ENCODE measurements at regions not wholly inside any gene's neighbourhood (a gene's known extent, or its start where the extent isn't known, plus 50 kb on each side); places are given as distances from the start of the nearest gene placed in this dataset.

GRCh38 chr11:43135966-43136534, 175.7 kb upstream of the API5 start:
- no peaks in the 10 kb centered on the region for H3K27me3 ChIP-seq (ENCODE audit: insufficient read depth, poor library complexity, severe bottlenecking)
- no peak for TF ChIP-seq POLR2AphosphoS5 (IDR thresholded peaks at IDR 0.05; ENCODE audit: low read depth)
- no peak for TF ChIP-seq SPI1 (IDR thresholded peaks at IDR 0.05; ENCODE audit: borderline replicate concordance, low read depth)
- no peak for TF ChIP-seq GABPA (IDR thresholded peaks at IDR 0.05; ENCODE audit: low read depth)
- no peak for TF ChIP-seq CTCF (IDR thresholded peaks at IDR 0.05; ENCODE audit: insufficient read depth, low read length)
- TF ChIP-seq REST (IDR thresholded peaks at IDR 0.05; ENCODE audit: insufficient replicate concordance, low read depth): no peak
- no peak for DNase-seq (ENCODE audit: low read depth in 1 of 2, low spot score in 1 of 2)
- no peak overlapping the region for H3K4me3 ChIP-seq (replicated peaks; ENCODE audit: insufficient read depth, low read length)
- H3K27ac ChIP-seq (replicated peaks): no peak overlapping the region

GRCh38 chr11:43138621-43139140, 173.1 kb upstream of the API5 start:
- no peak overlapping the region for H3K4me3 ChIP-seq (replicated peaks; ENCODE audit: insufficient read depth, low read length)
- H3K27ac ChIP-seq (replicated peaks): no peak overlapping the region
- no peaks in the 10 kb centered on the region for H3K27me3 ChIP-seq (ENCODE audit: insufficient read depth, poor library complexity, severe bottlenecking)
- DNase-seq (ENCODE audit: low read depth in 1 of 2, low spot score in 1 of 2): no peak
- TF ChIP-seq POLR2AphosphoS5 (IDR thresholded peaks at IDR 0.05; ENCODE audit: low read depth) (no peak), SPI1 (IDR thresholded peaks at IDR 0.05; ENCODE audit: borderline replicate concordance, low read depth) (no peak), REST (IDR thresholded peaks at IDR 0.05; ENCODE audit: insufficient replicate concordance, low read depth) (no peak), GABPA (IDR thresholded peaks at IDR 0.05; ENCODE audit: low read depth) (no peak), CTCF (IDR thresholded peaks at IDR 0.05; ENCODE audit: insufficient read depth, low read length) (no peak)

GRCh38 chr11:43145653-43146052, 166.1 kb upstream of the API5 start:
- Histone ChIP-seq H3K4me3 (replicated peaks; ENCODE audit: insufficient read depth, low read length) (no peak overlapping the region), H3K27me3 (ENCODE audit: insufficient read depth, poor library complexity, severe bottlenecking) (no peaks in the 10 kb centered on the region), H3K27ac (replicated peaks) (no peak overlapping the region)
- no peak for DNase-seq (ENCODE audit: low read depth in 1 of 2, low spot score in 1 of 2)
- TF ChIP-seq GABPA (IDR thresholded peaks at IDR 0.05; ENCODE audit: low read depth): no peak
- TF ChIP-seq POLR2AphosphoS5 (IDR thresholded peaks at IDR 0.05; ENCODE audit: low read depth): no peak
- TF ChIP-seq SPI1 (IDR thresholded peaks at IDR 0.05; ENCODE audit: borderline replicate concordance, low read depth): no peak
- no peak for TF ChIP-seq CTCF (IDR thresholded peaks at IDR 0.05; ENCODE audit: insufficient read depth, low read length)
- no peak for TF ChIP-seq REST (IDR thresholded peaks at IDR 0.05; ENCODE audit: insufficient replicate concordance, low read depth)
